ENCODE measurements at regions not wholly inside any gene's neighbourhood (a gene's known extent, or its start where the extent isn't known, plus 50 kb on each side); places are given as distances from the start of the nearest gene placed in this dataset.

DNA sequence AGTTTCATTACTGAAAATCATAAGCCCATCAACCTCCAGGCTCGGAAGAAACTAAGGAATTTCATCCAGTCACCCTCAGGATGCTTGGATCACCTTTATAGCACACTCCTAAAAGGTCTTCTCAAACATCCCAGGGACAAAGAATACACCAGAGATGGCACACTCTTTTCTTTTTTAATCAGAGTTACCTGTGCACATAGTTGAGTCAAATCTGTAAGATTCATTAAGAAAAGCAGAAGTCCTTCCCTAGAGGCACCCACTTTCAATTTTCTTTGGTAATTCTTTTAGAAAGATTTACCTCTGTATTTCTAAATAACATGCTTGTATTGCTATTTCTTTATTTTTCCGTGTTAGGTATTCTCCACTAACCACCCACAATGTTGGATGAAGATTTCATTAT lies 50.6 kb upstream of the IL6 start:
- H3K36me3 ChIP-seq (ENCODE audit: control insufficient read depth, insufficient read depth, low read length) = no peaks in the 10 kb centered on the region
- H3K9me3 ChIP-seq (ENCODE audit: control insufficient read depth, low read length) = no peaks in the 10 kb centered on the region
- no peaks in the 10 kb centered on the region for H3K27me3 ChIP-seq (ENCODE audit: control insufficient read depth, insufficient read depth, low read length)
- no peaks in the 10 kb centered on the region for H3K4me1 ChIP-seq (ENCODE audit: control insufficient read depth, insufficient read depth, low read length)
- H3K4me3 ChIP-seq (ENCODE audit: low read length) = no peak overlapping the region
- no peak overlapping the region for H3K9ac ChIP-seq (ENCODE audit: low read length)

DNA sequence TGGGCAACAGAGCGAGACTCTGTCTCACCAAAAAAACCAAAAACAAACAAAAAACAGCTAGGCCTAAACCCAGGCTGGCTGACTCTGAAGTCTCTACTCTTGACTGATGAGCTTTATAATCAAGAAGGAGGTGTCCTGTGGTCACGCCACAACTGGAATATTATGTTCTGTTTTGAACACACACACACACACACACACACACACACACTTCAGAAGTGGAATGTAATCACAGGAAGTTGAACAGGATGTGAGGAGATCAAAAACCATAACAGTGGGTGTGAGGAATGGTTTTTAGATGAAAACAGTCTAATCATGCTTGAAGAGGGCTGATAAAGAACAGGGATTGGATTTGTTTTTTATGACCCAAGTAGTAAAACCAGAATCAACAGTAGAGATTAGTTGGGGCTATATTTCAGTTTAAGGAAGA lies 51.1 kb upstream of the IL6 start:
- no peaks in the 10 kb centered on the region for H3K36me3 ChIP-seq (ENCODE audit: control insufficient read depth, insufficient read depth, low read length)
- H3K4me3 ChIP-seq (ENCODE audit: low read length) = no peak overlapping the region
- no peaks in the 10 kb centered on the region for H3K9me3 ChIP-seq (ENCODE audit: control insufficient read depth, low read length)
- H3K9ac ChIP-seq (ENCODE audit: low read length) = no peak overlapping the region
- H3K4me1 ChIP-seq (ENCODE audit: control insufficient read depth, insufficient read depth, low read length) = no peaks in the 10 kb centered on the region
- no peaks in the 10 kb centered on the region for H3K27me3 ChIP-seq (ENCODE audit: control insufficient read depth, insufficient read depth, low read length)

DNA sequence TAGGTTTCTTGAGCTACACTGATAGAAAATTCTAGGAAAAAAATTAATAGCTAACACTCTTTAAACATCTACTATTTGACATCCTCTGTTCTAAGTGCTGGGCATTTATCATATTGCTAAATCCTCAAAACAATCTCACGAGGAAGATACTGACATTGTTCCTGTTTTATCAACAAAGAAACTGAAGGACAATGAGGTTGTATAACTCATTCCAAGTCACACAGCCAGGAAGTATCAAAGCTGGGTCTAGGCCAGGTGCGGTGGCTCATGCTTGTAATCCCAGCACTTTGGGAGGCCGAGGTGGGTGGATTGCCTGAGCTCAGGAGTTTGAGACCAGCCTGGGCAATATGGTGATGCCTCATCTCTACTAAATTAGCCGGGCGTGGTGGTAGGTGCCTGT lies 51.6 kb upstream of the IL6 start:
- Histone ChIP-seq H3K4me3 (ENCODE audit: low read length) (no peak overlapping the region), H3K9me3 (ENCODE audit: control insufficient read depth, low read length) (no peaks in the 10 kb centered on the region), H3K4me1 (ENCODE audit: control insufficient read depth, insufficient read depth, low read length) (no peaks in the 10 kb centered on the region), H3K9ac (ENCODE audit: low read length) (no peak overlapping the region), H3K36me3 (ENCODE audit: control insufficient read depth, insufficient read depth, low read length) (no peaks in the 10 kb centered on the region), H3K27me3 (ENCODE audit: control insufficient read depth, insufficient read depth, low read length) (no peaks in the 10 kb centered on the region)

DNA sequence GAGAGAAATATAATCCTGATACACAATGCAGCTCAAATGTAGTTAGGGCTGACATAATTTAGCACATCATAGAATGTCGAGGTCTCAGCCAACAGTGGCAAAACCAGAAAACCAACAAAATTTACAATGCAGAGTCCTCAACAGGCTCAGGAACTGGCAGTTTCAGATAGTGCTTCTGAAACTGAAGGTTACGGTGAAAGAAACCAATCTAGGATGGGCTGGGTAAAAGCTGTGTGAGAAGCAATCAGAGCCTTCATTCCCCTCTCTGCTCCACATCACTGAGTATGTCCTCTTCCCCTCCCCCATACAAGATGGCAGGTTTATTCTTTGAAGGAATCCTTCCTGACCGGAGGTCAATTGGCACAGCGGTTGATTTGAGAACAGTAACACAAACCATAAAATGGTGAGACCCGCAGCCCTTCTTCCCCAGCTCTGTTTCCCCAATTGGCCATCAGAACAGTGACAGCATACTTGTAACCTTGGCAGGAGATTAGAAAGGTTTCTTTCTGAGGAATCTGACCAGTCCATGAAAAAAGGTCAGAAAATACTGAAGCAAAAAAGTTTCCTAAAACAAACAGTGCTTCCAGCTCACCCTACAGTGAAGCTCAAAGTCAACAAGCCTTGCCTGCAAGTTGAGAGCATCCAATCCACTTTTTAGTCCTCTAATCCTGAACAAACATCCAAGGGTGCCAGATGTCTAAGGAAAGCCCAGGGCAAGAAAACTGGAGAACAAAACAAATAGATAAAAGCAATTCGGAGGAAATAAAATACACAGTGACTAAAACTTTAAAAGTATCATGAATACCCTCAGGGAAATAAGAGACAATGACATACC lies 53.9 kb upstream of the IL6 start:
- no peaks in the 10 kb centered on the region for H3K4me1 ChIP-seq (ENCODE audit: control insufficient read depth, insufficient read depth, low read length)
- H3K36me3 ChIP-seq (ENCODE audit: control insufficient read depth, insufficient read depth, low read length) = no peaks in the 10 kb centered on the region
- H3K9me3 ChIP-seq (ENCODE audit: control insufficient read depth, low read length) = no peaks in the 10 kb centered on the region
- H3K27me3 ChIP-seq (ENCODE audit: control insufficient read depth, insufficient read depth, low read length) = no peaks in the 10 kb centered on the region
- no peak overlapping the region for H3K4me3 ChIP-seq (ENCODE audit: low read length)
- no peak overlapping the region for H3K9ac ChIP-seq (ENCODE audit: low read length)

DNA sequence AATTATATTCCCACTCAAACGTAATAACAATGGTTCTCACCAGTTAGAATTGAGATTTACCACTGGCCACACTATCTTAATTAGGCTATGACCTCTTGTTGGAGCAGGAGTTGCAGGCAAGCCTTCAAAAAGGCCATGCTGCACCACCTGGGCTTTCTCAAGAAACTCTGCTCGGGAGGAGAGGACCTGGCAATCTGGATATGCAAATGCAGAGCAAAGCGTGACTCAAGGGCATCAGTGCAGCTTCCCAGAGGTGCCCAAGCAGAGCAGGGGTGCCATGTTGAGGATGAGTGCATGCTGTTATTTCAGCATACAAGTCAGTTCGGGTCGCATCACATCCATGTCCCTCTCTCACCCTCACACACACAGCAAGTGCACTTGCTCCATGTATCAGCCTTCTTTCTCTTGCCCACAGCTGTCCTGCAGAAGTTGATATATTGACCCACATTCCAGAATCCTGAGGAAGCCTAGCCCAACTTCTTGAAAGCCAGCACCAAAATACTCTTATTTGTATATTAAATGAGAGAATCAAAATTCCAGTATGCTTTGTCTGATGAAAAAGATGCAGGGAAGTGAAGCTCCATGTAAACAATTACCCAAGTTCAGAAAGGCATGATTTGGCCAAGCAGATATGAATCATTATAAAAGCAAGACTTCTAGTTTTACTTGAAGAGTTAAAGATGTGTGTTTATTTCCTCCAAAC lies 55.7 kb upstream of the IL6 start:
- H3K9ac ChIP-seq (ENCODE audit: low read length) = no peak overlapping the region
- no peaks in the 10 kb centered on the region for H3K36me3 ChIP-seq (ENCODE audit: control insufficient read depth, insufficient read depth, low read length)
- H3K4me3 ChIP-seq (ENCODE audit: low read length) = no peak overlapping the region
- no peaks in the 10 kb centered on the region for H3K27me3 ChIP-seq (ENCODE audit: control insufficient read depth, insufficient read depth, low read length)
- H3K9me3 ChIP-seq (ENCODE audit: control insufficient read depth, low read length) = no peaks in the 10 kb centered on the region
- H3K4me1 ChIP-seq (ENCODE audit: control insufficient read depth, insufficient read depth, low read length) = no peaks in the 10 kb centered on the region

DNA sequence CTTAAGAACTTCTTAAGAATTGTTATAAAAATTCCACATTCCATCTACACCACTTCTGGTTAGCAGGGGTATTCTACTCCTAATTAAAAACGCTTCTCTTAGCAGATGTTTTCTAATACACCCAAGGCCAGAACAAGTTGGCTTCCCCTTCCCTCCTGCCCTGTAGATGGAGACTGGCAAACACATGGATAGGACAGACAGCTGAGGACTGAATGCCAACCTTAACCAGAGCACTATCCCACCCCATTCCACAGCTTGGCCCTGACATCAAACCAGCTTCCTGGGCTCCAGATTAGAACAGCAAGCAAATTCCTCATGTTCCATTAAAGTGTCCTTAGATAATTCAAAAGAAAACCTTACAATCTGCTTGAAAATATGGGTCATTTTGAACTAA lies 56.6 kb upstream of the IL6 start:
- no peak overlapping the region for H3K9ac ChIP-seq (ENCODE audit: low read length)
- H3K4me1 ChIP-seq (ENCODE audit: control insufficient read depth, insufficient read depth, low read length) = no peaks in the 10 kb centered on the region
- no peak overlapping the region for H3K4me3 ChIP-seq (ENCODE audit: low read length)
- no peaks in the 10 kb centered on the region for H3K9me3 ChIP-seq (ENCODE audit: control insufficient read depth, low read length)
- no peaks in the 10 kb centered on the region for H3K36me3 ChIP-seq (ENCODE audit: control insufficient read depth, insufficient read depth, low read length)
- H3K27me3 ChIP-seq (ENCODE audit: control insufficient read depth, insufficient read depth, low read length) = no peaks in the 10 kb centered on the region

DNA sequence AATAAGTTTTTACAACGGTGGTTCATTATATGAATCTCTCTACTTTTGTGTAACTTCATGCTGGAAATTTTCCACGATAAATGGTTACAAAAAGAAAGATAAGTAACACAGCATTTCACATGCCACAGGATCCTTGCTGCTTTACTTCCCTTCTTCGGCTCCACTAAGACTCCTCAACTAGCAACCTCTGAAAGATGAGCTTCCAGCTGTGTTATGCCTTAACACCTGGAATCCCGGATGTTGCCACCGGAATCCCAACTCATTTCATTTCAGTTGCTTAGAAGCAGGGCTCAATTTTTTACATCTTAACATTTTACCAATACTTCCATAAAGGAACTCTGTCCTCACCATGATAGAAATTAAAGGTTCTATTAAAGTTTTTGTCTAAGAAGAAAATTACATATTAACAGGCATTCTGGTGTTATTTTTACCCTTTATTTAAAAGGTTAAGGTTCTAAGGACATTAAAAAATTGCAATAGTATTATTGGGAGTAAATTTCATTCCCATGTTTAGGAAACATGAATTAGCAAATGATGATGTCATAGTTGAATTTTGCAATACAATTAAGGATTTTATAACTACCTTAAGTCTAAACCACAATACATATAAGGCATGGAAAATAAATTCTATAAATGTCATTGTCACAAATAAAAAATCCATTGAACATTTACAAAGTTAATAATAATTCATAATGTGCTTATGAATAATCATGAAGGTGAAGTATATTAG lies 57.1 kb upstream of the IL6 start:
- Histone ChIP-seq H3K27me3 (ENCODE audit: control insufficient read depth, insufficient read depth, low read length) (no peaks in the 10 kb centered on the region), H3K4me3 (ENCODE audit: low read length) (no peak overlapping the region), H3K36me3 (ENCODE audit: control insufficient read depth, insufficient read depth, low read length) (no peaks in the 10 kb centered on the region), H3K9me3 (ENCODE audit: control insufficient read depth, low read length) (no peaks in the 10 kb centered on the region), H3K9ac (ENCODE audit: low read length) (no peak overlapping the region), H3K4me1 (ENCODE audit: control insufficient read depth, insufficient read depth, low read length) (no peaks in the 10 kb centered on the region)

DNA sequence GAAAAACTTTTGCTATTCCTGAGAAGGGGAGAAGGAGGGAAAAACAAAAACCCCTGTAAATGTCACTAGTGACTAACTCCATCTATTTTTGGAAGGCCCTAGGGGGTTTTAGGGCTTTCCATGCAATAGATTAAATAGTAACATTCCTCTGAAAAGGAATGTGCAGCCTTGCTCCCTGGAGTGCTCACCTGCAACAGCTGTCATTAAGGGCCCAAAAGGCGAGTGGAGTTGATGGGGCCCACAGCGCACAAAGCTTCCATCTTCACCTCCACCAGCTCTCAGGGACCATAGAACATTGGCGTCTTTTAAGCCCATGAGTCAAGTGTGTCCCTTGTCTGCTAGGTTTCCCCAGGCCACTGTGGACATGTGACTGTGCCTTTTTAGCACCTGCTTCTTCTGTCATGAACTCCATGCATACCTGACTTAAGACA lies 58.0 kb upstream of the IL6 start:
- Histone ChIP-seq H3K4me1 (ENCODE audit: control insufficient read depth, insufficient read depth, low read length) (no peaks in the 10 kb centered on the region), H3K27me3 (ENCODE audit: control insufficient read depth, insufficient read depth, low read length) (no peaks in the 10 kb centered on the region), H3K9ac (ENCODE audit: low read length) (no peak overlapping the region), H3K36me3 (ENCODE audit: control insufficient read depth, insufficient read depth, low read length) (no peaks in the 10 kb centered on the region), H3K4me3 (ENCODE audit: low read length) (no peak overlapping the region), H3K9me3 (ENCODE audit: control insufficient read depth, low read length) (no peaks in the 10 kb centered on the region)

DNA sequence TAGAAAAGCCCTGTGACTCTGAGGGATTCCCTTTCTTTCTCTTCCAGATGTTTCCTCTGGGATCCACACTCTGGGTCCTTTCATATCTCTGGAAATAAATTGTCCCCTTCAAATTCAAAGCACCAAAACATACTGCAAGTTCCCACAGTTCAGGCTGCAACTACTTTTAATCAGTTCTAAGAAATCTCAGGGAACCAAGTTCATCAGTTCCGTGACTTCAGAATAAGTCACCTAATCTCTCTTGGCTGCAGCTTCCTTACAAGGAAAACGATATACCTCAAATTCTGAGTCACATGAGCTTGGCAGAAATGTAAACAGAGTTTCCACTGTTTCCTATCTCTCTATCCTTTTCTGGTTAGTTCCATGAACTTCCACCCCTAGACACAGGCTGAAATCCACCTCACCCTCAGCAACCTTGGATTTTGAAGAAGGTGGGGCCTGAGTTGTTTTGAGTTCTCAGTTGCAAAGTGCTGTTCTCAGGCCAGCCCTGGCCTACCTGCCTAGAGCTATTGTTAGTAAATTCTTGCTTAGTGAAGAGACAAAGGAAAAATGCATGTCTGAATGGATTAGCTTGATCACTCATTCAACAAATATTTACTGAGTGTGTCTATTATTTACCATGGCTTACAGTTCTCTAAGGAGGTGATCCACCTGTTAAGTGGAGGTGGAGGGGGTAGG lies 59.3 kb upstream of the IL6 start:
- Histone ChIP-seq H3K36me3 (ENCODE audit: control insufficient read depth, insufficient read depth, low read length) (no peaks in the 10 kb centered on the region), H3K9me3 (ENCODE audit: control insufficient read depth, low read length) (no peaks in the 10 kb centered on the region), H3K4me1 (ENCODE audit: control insufficient read depth, insufficient read depth, low read length) (no peaks in the 10 kb centered on the region), H3K27me3 (ENCODE audit: control insufficient read depth, insufficient read depth, low read length) (no peaks in the 10 kb centered on the region), H3K9ac (ENCODE audit: low read length) (no peak overlapping the region), H3K4me3 (ENCODE audit: low read length) (no peak overlapping the region)

DNA sequence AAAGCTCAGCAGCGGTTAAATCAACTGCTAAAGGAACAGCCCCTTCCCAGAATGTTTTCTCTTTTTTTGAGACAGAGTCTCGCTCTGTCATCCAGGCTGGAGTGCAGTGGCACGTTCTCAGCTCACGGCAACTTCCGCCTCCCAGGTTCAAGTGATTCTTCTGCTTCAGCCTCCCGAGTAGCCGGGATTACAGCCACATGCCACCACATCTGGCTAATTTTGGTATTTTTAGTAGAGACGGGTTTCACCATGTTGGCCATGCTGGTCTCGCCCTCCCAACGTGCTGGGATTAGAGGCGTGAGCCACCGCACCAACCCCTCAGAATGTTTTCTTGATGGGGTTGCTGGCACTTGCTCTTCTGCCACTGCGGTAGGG lies 59.8 kb upstream of the IL6 start:
- no peaks in the 10 kb centered on the region for H3K36me3 ChIP-seq (ENCODE audit: control insufficient read depth, insufficient read depth, low read length)
- no peaks in the 10 kb centered on the region for H3K9me3 ChIP-seq (ENCODE audit: control insufficient read depth, low read length)
- no peak overlapping the region for H3K4me3 ChIP-seq (ENCODE audit: low read length)
- no peaks in the 10 kb centered on the region for H3K4me1 ChIP-seq (ENCODE audit: control insufficient read depth, insufficient read depth, low read length)
- no peaks in the 10 kb centered on the region for H3K27me3 ChIP-seq (ENCODE audit: control insufficient read depth, insufficient read depth, low read length)
- no peak overlapping the region for H3K9ac ChIP-seq (ENCODE audit: low read length)

DNA sequence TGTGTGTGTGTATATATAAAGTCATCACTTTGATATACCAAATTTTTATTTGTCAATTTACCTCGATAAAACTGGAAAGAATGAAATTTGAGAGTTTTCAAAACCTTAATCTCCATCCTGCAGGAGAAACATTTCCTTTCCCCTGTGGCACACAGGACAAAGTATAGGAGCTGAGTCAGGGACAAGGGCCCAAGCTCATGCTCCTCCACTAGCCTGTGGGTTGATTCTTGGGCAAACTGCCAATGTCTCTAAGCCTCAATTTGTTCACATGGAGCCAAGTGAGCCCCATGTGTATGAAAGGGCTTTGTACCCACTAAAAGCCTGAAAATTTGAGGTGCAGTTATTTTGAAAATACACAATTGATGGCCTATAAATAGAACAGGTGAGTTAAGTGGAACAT lies 60.3 kb upstream of the IL6 start:
- Histone ChIP-seq H3K4me3 (ENCODE audit: low read length) (no peak overlapping the region), H3K4me1 (ENCODE audit: control insufficient read depth, insufficient read depth, low read length) (no peaks in the 10 kb centered on the region), H3K9me3 (ENCODE audit: control insufficient read depth, low read length) (no peaks in the 10 kb centered on the region), H3K9ac (ENCODE audit: low read length) (no peak overlapping the region), H3K36me3 (ENCODE audit: control insufficient read depth, insufficient read depth, low read length) (no peaks in the 10 kb centered on the region), H3K27me3 (ENCODE audit: control insufficient read depth, insufficient read depth, low read length) (no peaks in the 10 kb centered on the region)

DNA sequence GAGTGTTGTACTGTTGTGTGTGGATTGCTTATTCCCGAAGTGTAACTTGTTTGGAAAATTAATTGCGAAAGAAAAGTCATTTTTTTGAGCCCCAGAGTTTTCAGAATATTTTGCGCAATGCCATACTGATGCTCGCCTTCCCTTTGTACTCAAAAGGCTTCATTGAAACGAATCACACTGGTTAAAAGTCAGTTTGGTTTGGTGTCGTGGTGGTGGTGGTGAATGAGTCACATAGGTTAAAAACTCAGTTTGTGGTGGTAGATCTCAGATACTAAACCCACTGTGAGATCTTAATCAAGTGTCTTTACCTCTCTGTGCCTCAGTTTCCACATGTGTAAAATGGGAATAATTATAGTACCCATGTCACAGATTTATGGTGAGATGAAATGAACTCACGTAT lies 61.1 kb upstream of the IL6 start:
- no peak overlapping the region for H3K4me3 ChIP-seq (ENCODE audit: low read length)
- no peaks in the 10 kb centered on the region for H3K4me1 ChIP-seq (ENCODE audit: control insufficient read depth, insufficient read depth, low read length)
- no peaks in the 10 kb centered on the region for H3K27me3 ChIP-seq (ENCODE audit: control insufficient read depth, insufficient read depth, low read length)

More for the DNA sequence above, 61.1 kb upstream of the IL6 start:
- H3K36me3 ChIP-seq (ENCODE audit: control insufficient read depth, insufficient read depth, low read length) = no peaks in the 10 kb centered on the region
- no peak overlapping the region for H3K9ac ChIP-seq (ENCODE audit: low read length)
- no peaks in the 10 kb centered on the region for H3K9me3 ChIP-seq (ENCODE audit: control insufficient read depth, low read length)
